ENCODE measurements at regions not wholly inside any gene's neighbourhood (a gene's known extent, or its start where the extent isn't known, plus 50 kb on each side); places are given as distances from the start of the nearest gene placed in this dataset.

GRCh38 chr9:86659413-86660046, 287.8 kb downstream of the GAS1 start:
- Histone ChIP-seq H3K9me3 (ENCODE audit: severe bottlenecking) (no peaks in the 10 kb centered on the region), H3K27ac (ENCODE audit: poor library complexity, severe bottlenecking) (no peak overlapping the region), H3K27me3 (ENCODE audit: insufficient read depth, poor library complexity, severe bottlenecking) (no peaks in the 10 kb centered on the region), H3K36me3 (ENCODE audit: low read depth) (no peaks in the 10 kb centered on the region), H3K4me1 (ENCODE audit: insufficient read depth, poor library complexity, severe bottlenecking) (no peaks in the 10 kb centered on the region), H3K4me3 (ENCODE audit: severe bottlenecking) (no peak overlapping the region)
- no peak for TF ChIP-seq CTCF (IDR thresholded peaks at IDR 0.05; ENCODE audit: poor library complexity, severe bottlenecking)
- no peak for ATAC-seq (ENCODE audit: low read depth)
- no peak for DNase-seq (ENCODE audit: low spot score)

GRCh38 chr9:86655147-86655546, 292.2 kb downstream of the GAS1 start:
- DNase-seq (ENCODE audit: low spot score) (no peak), ATAC-seq (ENCODE audit: low read depth) (no peak)
- Histone ChIP-seq H3K36me3 (ENCODE audit: low read depth) (no peaks in the 10 kb centered on the region), H3K27ac (ENCODE audit: poor library complexity, severe bottlenecking) (no peak overlapping the region), H3K27me3 (ENCODE audit: insufficient read depth, poor library complexity, severe bottlenecking) (no peaks in the 10 kb centered on the region), H3K9me3 (ENCODE audit: severe bottlenecking) (no peaks in the 10 kb centered on the region), H3K4me1 (ENCODE audit: insufficient read depth, poor library complexity, severe bottlenecking) (no peaks in the 10 kb centered on the region), H3K4me3 (ENCODE audit: severe bottlenecking) (no peak overlapping the region)
- TF ChIP-seq CTCF (IDR thresholded peaks at IDR 0.05; ENCODE audit: poor library complexity, severe bottlenecking), result no peak

GRCh38 chr9:86653466-86653865, 293.8 kb downstream of the GAS1 start:
- H3K36me3 ChIP-seq (ENCODE audit: low read depth), result no peaks in the 10 kb centered on the region
- H3K4me3 ChIP-seq (ENCODE audit: severe bottlenecking), result no peak overlapping the region
- no peaks in the 10 kb centered on the region for H3K9me3 ChIP-seq (ENCODE audit: severe bottlenecking)
- no peaks in the 10 kb centered on the region for H3K4me1 ChIP-seq (ENCODE audit: insufficient read depth, poor library complexity, severe bottlenecking)
- TF ChIP-seq CTCF (IDR thresholded peaks at IDR 0.05; ENCODE audit: poor library complexity, severe bottlenecking), result no peak
- ATAC-seq (ENCODE audit: low read depth), result no peak
- DNase-seq (ENCODE audit: low spot score), result no peak
- no peak overlapping the region for H3K27ac ChIP-seq (ENCODE audit: poor library complexity, severe bottlenecking)
- H3K27me3 ChIP-seq (ENCODE audit: insufficient read depth, poor library complexity, severe bottlenecking), result no peaks in the 10 kb centered on the region

GRCh38 chr9:86652736-86653135, 294.6 kb downstream of the GAS1 start:
- no peak for ATAC-seq (ENCODE audit: low read depth)
- no peaks in the 10 kb centered on the region for H3K27me3 ChIP-seq (ENCODE audit: insufficient read depth, poor library complexity, severe bottlenecking)
- H3K36me3 ChIP-seq (ENCODE audit: low read depth), result no peaks in the 10 kb centered on the region
- H3K4me1 ChIP-seq (ENCODE audit: insufficient read depth, poor library complexity, severe bottlenecking), result no peaks in the 10 kb centered on the region
- no peak for TF ChIP-seq CTCF (IDR thresholded peaks at IDR 0.05; ENCODE audit: poor library complexity, severe bottlenecking)
- no peak overlapping the region for H3K27ac ChIP-seq (ENCODE audit: poor library complexity, severe bottlenecking)
- H3K4me3 ChIP-seq (ENCODE audit: severe bottlenecking), result no peak overlapping the region
- DNase-seq (ENCODE audit: low spot score), result no peak
- no peaks in the 10 kb centered on the region for H3K9me3 ChIP-seq (ENCODE audit: severe bottlenecking)

GRCh38 chr9:86649913-86650312, 295.7 kb upstream of the TUT7 start:
- Histone ChIP-seq H3K36me3 (ENCODE audit: low read depth) (no peaks in the 10 kb centered on the region), H3K4me3 (ENCODE audit: severe bottlenecking) (no peak overlapping the region), H3K4me1 (ENCODE audit: insufficient read depth, poor library complexity, severe bottlenecking) (no peaks in the 10 kb centered on the region), H3K27ac (ENCODE audit: poor library complexity, severe bottlenecking) (no peak overlapping the region), H3K9me3 (ENCODE audit: severe bottlenecking) (no peaks in the 10 kb centered on the region), H3K27me3 (ENCODE audit: insufficient read depth, poor library complexity, severe bottlenecking) (no peaks in the 10 kb centered on the region)
- DNase-seq (ENCODE audit: low spot score) (no peak), ATAC-seq (ENCODE audit: low read depth) (no peak)
- no peak for TF ChIP-seq CTCF (IDR thresholded peaks at IDR 0.05; ENCODE audit: poor library complexity, severe bottlenecking)
